ENCODE measurements at regions not wholly inside any gene's neighbourhood (a gene's known extent, or its start where the extent isn't known, plus 50 kb on each side); places are given as distances from the start of the nearest gene placed in this dataset.

GRCh38 chr10:91042069-91042468 is 121.2 kb upstream of the ANKRD1 start:
- no peak for TF ChIP-seq CTCF (conservative IDR thresholded peaks at IDR 0.05; ENCODE audit: low read length)
- no peak for TF ChIP-seq EZH2phosphoT487 (IDR thresholded peaks at IDR 0.05; ENCODE audit: borderline replicate concordance)

Data from Loucy (cell line).